GM06990 (cell line): ENCODE measurements at regions not wholly inside any gene's neighbourhood (a gene's known extent, or its start where the extent isn't known, plus 50 kb on each side); places are given as distances from the start of the nearest gene placed in this dataset.

Experiments used
- DNase-seq: peaks from one replicate; pipeline ENCODE4 v3.0.0-alpha.2; 2011; ENCODE audit not compliant: insufficient read length; ENCODE audit errors: extremely low read depth
- H3K27me3 ChIP-seq: replicated peaks from 2 replicates; pipeline ENCODE4 v1.6.0; 2011; ENCODE audit warnings: low read length; ENCODE audit not compliant: control insufficient read depth, insufficient read depth
- H3K36me3 ChIP-seq: 2 replicates; pipeline ENCODE4 v1.5.1; 2011; ENCODE audit warnings: low read length; ENCODE audit not compliant: control insufficient read depth, insufficient read depth
- H3K4me3 ChIP-seq: replicated peaks from 2 replicates; pipeline ENCODE4 v1.5.1; 2011; ENCODE audit warnings: low read depth, mild to moderate bottlenecking, control low read depth, low read length
- TF ChIP-seq, protein P1 (sequence below): IDR thresholded peaks from 2 replicates; pipeline ENCODE4 v1.5.1; 2011; ENCODE audit warnings: low read length, control low read depth, mild to moderate bottlenecking, inconsistent platforms; ENCODE audit not compliant: insufficient read depth, poor library complexity, severe bottlenecking

DNA sequence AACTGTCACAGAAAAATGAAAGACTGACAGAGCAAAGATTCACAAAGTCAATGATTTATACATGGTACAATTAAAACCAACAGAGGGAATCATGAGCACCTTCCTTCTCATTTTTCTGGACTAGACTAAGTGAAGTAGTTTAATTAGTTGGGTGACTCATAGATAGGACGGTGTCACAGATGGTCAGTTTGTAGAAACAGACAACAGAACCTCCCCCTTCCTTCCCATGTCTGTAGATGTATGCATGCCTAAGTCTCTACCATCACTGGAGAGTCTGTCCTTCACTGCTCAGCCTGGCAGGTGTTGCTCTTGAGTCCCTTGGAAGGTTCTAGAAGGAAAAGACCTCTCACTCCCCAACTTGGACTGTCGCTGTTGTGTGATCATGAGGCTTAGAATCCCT lies 75.4 kb upstream of the EEF1E1 start:
- Histone ChIP-seq H3K4me3 (no peak overlapping the region), H3K27me3 (no peaks in the 10 kb centered on the region), H3K36me3 (no peaks in the 10 kb centered on the region)
- no peak for DNase-seq
- TF ChIP-seq, protein P1, sequence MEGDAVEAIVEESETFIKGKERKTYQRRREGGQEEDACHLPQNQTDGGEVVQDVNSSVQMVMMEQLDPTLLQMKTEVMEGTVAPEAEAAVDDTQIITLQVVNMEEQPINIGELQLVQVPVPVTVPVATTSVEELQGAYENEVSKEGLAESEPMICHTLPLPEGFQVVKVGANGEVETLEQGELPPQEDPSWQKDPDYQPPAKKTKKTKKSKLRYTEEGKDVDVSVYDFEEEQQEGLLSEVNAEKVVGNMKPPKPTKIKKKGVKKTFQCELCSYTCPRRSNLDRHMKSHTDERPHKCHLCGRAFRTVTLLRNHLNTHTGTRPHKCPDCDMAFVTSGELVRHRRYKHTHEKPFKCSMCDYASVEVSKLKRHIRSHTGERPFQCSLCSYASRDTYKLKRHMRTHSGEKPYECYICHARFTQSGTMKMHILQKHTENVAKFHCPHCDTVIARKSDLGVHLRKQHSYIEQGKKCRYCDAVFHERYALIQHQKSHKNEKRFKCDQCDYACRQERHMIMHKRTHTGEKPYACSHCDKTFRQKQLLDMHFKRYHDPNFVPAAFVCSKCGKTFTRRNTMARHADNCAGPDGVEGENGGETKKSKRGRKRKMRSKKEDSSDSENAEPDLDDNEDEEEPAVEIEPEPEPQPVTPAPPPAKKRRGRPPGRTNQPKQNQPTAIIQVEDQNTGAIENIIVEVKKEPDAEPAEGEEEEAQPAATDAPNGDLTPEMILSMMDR = no peak

DNA sequence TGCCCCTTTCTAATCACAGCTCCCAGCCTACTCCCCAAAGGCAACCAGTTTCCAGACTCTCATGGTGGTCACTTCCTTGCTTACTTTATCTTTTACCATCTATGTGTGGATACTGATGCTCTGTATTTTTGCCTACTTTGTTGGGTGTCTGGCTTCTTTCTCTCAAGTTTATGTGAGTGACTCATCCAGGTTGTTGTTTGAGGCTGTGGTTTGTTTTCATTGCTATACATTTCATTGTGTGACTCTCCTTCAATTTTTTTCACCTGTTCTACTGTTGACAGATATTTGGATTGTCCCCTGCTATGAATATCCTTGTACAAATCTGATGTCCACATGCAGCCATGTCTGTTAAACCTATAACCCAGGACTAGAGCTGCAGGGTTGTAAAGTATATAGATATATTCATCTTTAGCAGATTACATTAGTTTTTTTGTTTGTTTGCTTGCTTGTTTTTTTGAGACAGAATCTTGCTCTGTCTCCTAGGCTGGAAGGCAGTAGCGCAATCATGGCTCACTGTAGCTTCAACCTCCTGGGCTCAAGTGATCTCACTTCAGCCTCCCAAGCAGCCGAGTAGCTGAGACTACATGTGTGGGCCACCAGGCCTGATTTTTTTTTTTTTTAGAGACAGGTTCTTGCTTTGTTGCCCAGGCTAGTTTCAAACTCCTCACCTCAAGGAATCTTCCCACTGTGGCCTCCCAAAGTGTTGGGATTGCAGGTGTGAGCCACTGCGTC lies 72.9 kb upstream of the EEF1E1 start:
- Histone ChIP-seq H3K4me3 (no peak overlapping the region), H3K27me3 (no peaks in the 10 kb centered on the region), H3K36me3 (no peaks in the 10 kb centered on the region)
- TF ChIP-seq, protein P1 = no peak
- no peak for DNase-seq

DNA sequence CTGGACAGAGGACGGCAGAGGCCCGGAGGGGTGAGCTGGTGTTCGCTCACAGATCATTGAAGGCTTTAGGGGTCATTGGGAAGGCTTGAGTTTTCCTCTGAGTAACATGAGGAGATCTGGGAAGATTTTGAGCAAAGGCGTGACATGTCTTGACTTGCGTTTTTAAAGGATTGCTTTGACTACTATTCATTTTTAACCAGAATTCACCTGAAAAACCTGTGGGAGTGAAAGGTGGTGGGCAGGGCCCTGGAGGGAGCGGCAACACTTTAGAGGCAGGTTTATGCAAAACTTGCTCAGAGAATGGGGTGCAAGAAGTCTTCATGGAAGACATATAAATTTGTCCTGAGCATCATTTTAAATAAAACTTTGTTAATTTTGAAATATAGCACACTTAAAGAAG lies 72.2 kb upstream of the EEF1E1 start:
- TF ChIP-seq, protein P1 = no peak
- Histone ChIP-seq H3K4me3 (no peak overlapping the region), H3K27me3 (no peaks in the 10 kb centered on the region), H3K36me3 (no peaks in the 10 kb centered on the region)
- no peak for DNase-seq

- Histone ChIP-seq H3K4me3 (no peak overlapping the region), H3K36me3 (no peaks in the 10 kb centered on the region), H3K27me3 (no peaks in the 10 kb centered on the region)
- TF ChIP-seq, protein P1 = no peak
- DNase-seq = no peak
Observed at GRCh38 chr6:8172530-8172929, 70.2 kb upstream of the EEF1E1 start.

GRCh38 chr6:8170754-8171153 lies 68.4 kb upstream of the EEF1E1 start:
- TF ChIP-seq, protein P1 = no peak
- Histone ChIP-seq H3K36me3 (no peaks in the 10 kb centered on the region), H3K27me3 (no peaks in the 10 kb centered on the region), H3K4me3 (no peak overlapping the region)
- DNase-seq = no peak

GRCh38 chr6:8170245-8170644 lies 67.9 kb upstream of the EEF1E1 start:
- Histone ChIP-seq H3K4me3 (no peak overlapping the region), H3K27me3 (no peaks in the 10 kb centered on the region), H3K36me3 (no peaks in the 10 kb centered on the region)
- DNase-seq = no peak
- TF ChIP-seq, protein P1 = no peak
